ENCODE measurements at regions not wholly inside any gene's neighbourhood (a gene's known extent, or its start where the extent isn't known, plus 50 kb on each side); places are given as distances from the start of the nearest gene placed in this dataset.

DNA sequence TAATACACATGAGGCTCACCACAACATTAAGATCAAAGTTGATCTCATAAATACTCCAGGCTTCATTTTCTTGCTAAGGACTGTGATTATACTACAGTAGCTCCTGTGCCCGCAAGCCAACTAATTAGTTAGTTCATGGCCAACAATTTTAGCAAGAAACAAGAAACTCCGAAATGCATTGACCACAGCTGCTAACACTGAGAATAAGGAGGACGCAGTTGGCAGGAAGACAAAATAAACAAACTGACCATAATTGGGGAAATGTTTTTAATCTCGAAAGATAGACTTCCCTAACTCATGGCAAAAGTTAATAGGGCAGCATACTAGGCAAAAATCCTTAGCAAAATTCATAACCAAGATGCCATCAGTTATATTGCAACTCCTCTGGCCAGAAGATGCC is 115.5 kb upstream of the SPEF2 start:
- no peaks in the 10 kb centered on the region for H3K27me3 ChIP-seq (replicated peaks in 1 of 7)
- no peak overlapping the region for H3K27ac ChIP-seq
- peaks cover 4 to 51% (median 36%) of the 10 kb centered on the region in 8 donors for H3K9me3 ChIP-seq
- no peak for DNase-seq
- WGBS, 5 donors, result 65 to 76% (median 71%) methylated on average over 4 of the region's 4 CpGs
- H3K4me1 ChIP-seq, result no peaks in the 10 kb centered on the region
- TF ChIP-seq POLR2AphosphoS5 (IDR thresholded peaks at IDR 0.05) (no peak), POLR2A (IDR thresholded peaks at IDR 0.05) (no peak)
- TF ChIP-seq, protein P1, sequence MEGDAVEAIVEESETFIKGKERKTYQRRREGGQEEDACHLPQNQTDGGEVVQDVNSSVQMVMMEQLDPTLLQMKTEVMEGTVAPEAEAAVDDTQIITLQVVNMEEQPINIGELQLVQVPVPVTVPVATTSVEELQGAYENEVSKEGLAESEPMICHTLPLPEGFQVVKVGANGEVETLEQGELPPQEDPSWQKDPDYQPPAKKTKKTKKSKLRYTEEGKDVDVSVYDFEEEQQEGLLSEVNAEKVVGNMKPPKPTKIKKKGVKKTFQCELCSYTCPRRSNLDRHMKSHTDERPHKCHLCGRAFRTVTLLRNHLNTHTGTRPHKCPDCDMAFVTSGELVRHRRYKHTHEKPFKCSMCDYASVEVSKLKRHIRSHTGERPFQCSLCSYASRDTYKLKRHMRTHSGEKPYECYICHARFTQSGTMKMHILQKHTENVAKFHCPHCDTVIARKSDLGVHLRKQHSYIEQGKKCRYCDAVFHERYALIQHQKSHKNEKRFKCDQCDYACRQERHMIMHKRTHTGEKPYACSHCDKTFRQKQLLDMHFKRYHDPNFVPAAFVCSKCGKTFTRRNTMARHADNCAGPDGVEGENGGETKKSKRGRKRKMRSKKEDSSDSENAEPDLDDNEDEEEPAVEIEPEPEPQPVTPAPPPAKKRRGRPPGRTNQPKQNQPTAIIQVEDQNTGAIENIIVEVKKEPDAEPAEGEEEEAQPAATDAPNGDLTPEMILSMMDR (IDR thresholded peaks at IDR 0.05 in 8 of 11, conservative IDR thresholded peaks at IDR 0.05 in 3 of 11), result no peak
- intact Hi-C loops (cut with DNase I; ENCODE audit: low total_unique reads), result no loop called here
- no peak overlapping the region for H3K4me3 ChIP-seq
- no peaks in the 10 kb centered on the region for H3K36me3 ChIP-seq

DNA sequence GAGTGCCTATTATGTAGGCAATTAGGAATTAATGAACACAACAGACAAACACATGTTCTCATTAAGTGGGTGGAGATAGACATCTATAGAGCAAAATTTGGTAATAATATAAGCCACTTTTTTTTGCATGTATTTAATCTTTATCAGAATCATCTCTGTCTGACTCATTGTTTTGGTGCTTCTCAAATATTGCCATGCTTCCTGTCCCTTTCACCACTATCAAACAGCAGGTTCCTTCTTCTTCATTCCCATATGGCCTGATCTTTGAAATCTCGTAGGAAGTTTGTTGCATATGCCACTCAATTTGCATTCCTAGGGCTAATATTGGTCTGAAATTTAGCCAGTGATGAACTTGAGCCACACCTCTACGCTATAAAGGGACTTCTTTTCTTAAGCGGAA is 128.9 kb upstream of the SPEF2 start:
- Histone ChIP-seq H3K9me3 (no peaks in the 10 kb centered on the region), H3K27ac (no peak overlapping the region), H3K4me1 (peaks cover 0 to 6% (median 0%) of the 10 kb centered on the region in 6 donors), H3K4me3 (no peak overlapping the region), H3K27me3 (replicated peaks in 1 of 7) (no peaks in the 10 kb centered on the region), H3K36me3 (no peaks in the 10 kb centered on the region)
- no peak for TF ChIP-seq POLR2AphosphoS5 (IDR thresholded peaks at IDR 0.05)
- no peak for TF ChIP-seq POLR2A (IDR thresholded peaks at IDR 0.05)
- TF ChIP-seq, protein P1 (IDR thresholded peaks at IDR 0.05 in 8 of 11, conservative IDR thresholded peaks at IDR 0.05 in 3 of 11), result no peak
- WGBS, 5 donors, result 64 to 71% (median 68%) methylated on average over 3 of the region's 3 CpGs
- intact Hi-C loops (cut with DNase I; ENCODE audit: low total_unique reads), result no loop called here
- no peak for DNase-seq

DNA sequence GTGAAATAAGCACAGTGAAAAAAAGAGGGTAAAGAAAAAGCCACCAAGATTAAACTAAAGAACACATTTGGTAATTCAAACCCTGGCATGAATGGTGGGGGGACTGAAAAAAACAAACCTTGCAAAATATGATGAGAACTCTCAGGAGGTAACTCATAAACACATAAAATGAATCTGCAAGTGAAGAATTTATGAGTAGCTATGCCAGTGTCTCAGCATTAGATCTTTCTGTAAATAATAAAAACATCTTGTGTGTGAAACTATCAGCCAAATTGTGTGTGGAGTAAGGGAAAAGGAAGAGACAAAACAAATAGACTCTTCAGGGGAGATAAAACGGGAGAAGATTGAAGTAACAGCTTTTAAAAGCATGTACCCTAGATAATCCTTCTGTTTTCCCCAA is 129.6 kb upstream of the SPEF2 start:
- H3K27ac ChIP-seq, result no peak overlapping the region
- DNase-seq, result no peak
- no peak overlapping the region for H3K4me3 ChIP-seq
- intact Hi-C loops (cut with DNase I; ENCODE audit: low total_unique reads), result no loop called here
- no peak for TF ChIP-seq POLR2AphosphoS5 (IDR thresholded peaks at IDR 0.05)
- no peak for TF ChIP-seq POLR2A (IDR thresholded peaks at IDR 0.05)
- TF ChIP-seq, protein P1 (IDR thresholded peaks at IDR 0.05 in 8 of 11, conservative IDR thresholded peaks at IDR 0.05 in 3 of 11), result no peak
- WGBS, 5 donors, result 40 to 72% (median 46%) methylated on average over 1 of the region's 1 CpG
- H3K9me3 ChIP-seq, result no peaks in the 10 kb centered on the region
- no peaks in the 10 kb centered on the region for H3K27me3 ChIP-seq (replicated peaks in 1 of 7)
- no peaks in the 10 kb centered on the region for H3K36me3 ChIP-seq
- H3K4me1 ChIP-seq, result peaks cover 0 to 12% (median 0%) of the 10 kb centered on the region in 6 donors

DNA sequence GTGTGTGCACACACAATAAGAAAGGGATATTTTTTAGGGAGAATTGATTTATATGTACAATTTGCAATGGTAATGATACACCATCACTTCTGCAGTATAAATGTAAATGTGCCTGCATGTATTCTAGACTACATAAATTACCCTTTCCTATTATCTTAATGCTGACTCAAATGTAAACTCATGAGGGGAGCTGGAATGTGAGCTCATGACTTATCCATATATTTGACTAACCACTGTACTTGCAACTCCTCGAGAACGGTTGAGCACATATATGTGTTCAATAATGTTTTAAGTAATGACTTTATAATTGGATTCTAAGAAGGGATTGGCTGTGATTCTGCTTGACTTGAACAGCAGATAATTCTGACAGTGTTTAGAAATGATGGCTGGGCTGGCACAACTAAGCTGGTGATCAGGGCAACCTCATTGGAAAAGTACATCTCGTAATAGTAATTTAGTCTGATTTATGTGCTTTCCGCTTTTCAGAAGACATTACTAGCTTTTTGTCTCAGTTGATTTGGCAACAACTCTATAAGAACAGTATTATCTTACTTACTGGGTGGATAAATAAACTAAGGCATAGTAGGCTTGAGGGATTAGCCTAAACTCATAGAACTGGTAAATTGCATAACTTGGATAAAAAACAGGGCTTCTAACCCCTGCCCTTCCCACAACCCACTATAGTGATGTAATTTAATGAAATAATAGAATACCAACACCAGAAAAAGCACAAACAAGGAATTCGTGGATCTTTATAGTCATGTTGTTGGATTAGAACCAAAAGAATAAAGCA is 130.2 kb upstream of the SPEF2 start:
- no peak overlapping the region for H3K4me3 ChIP-seq
- TF ChIP-seq, protein P1 (IDR thresholded peaks at IDR 0.05 in 8 of 11, conservative IDR thresholded peaks at IDR 0.05 in 3 of 11), result no peak
- TF ChIP-seq POLR2AphosphoS5 (IDR thresholded peaks at IDR 0.05) (no peak), POLR2A (IDR thresholded peaks at IDR 0.05) (no peak)
- H3K27me3 ChIP-seq (replicated peaks in 1 of 7), result no peaks in the 10 kb centered on the region
- WGBS, 5 donors, result 72 to 82% (median 74%) methylated on average over 5 of the region's 5 CpGs
- no peaks in the 10 kb centered on the region for H3K9me3 ChIP-seq
- DNase-seq, result no peak
- H3K27ac ChIP-seq, result no peak overlapping the region
- H3K36me3 ChIP-seq, result no peaks in the 10 kb centered on the region
- intact Hi-C loops (cut with DNase I; ENCODE audit: low total_unique reads), result no loop called here
- peaks cover 0 to 17% (median 0%) of the 10 kb centered on the region in 6 donors for H3K4me1 ChIP-seq

Measured in spleen (tissue), 11 donors.